GM18870 (cell line): ENCODE measurements at regions not wholly inside any gene's neighbourhood (a gene's known extent, or its start where the extent isn't known, plus 50 kb on each side); places are given as distances from the start of the nearest gene placed in this dataset.
"Not testable (repeated sequence)": the region's sequence is repeated elsewhere in the genome, so short reads cannot be mapped to it uniquely, and the experiment has no call there.

Experiments used
- ATAC-seq: cut with Tn5 transposase; IDR thresholded peaks from one replicate; pipeline ENCODE4 v1.9.1; 2021; ENCODE audit warnings: moderate library complexity; ENCODE audit not compliant: unreplicated experiment

- no peak for ATAC-seq
Observed at GRCh38 chr2:106293271-106293783, 99.2 kb upstream of the UXS1 start.

- ATAC-seq: no peak
Observed at GRCh38 chr2:106292627-106293026, 98.5 kb upstream of the UXS1 start.

- ATAC-seq: no peak
Observed at GRCh38 chr2:106288873-106289272, 94.8 kb upstream of the UXS1 start.

- ATAC-seq: no peak
Observed at GRCh38 chr2:106285237-106285829, 91.2 kb upstream of the UXS1 start.

- ATAC-seq: no peak
Observed at GRCh38 chr2:106284691-106285202, 90.6 kb upstream of the UXS1 start.

- no peak for ATAC-seq
Observed at GRCh38 chr2:106284255-106284654, 90.2 kb upstream of the UXS1 start.

GRCh38 chr2:106283228-106284152 lies 89.4 kb upstream of the UXS1 start:
- ATAC-seq: not testable (repeated sequence)

- no peak for ATAC-seq
Observed at GRCh38 chr2:106282462-106283170, 88.5 kb upstream of the UXS1 start.

- not testable (repeated sequence) for ATAC-seq
Observed at GRCh38 chr2:106281907-106282430, 87.9 kb upstream of the UXS1 start.

GRCh38 chr2:106280722-106281446 lies 86.8 kb upstream of the UXS1 start:
- ATAC-seq: no peak

- no peak for ATAC-seq
Observed at GRCh38 chr2:106280224-106280623, 86.1 kb upstream of the UXS1 start.

GRCh38 chr2:106278112-106278876 lies 84.2 kb upstream of the UXS1 start:
- ATAC-seq: no peak

- no peak for ATAC-seq
Observed at GRCh38 chr2:106277426-106277825, 83.3 kb upstream of the UXS1 start.

GRCh38 chr2:106275971-106276370 lies 81.9 kb upstream of the UXS1 start:
- no peak for ATAC-seq

- ATAC-seq: no peak
Observed at GRCh38 chr2:106274668-106275067, 80.6 kb upstream of the UXS1 start.

- no peak for ATAC-seq
Observed at GRCh38 chr2:106272216-106272807, 78.2 kb upstream of the UXS1 start.

- no peak for ATAC-seq
Observed at GRCh38 chr2:106270471-106270891, 76.4 kb upstream of the UXS1 start.

GRCh38 chr2:106269591-106270291 lies 75.6 kb upstream of the UXS1 start:
- peak; percentile 55 for ATAC-seq

- ATAC-seq: no peak
Observed at GRCh38 chr2:106267997-106268396, 73.9 kb upstream of the UXS1 start.
